NB4 (cell line): ENCODE measurements at regions not wholly inside any gene's neighbourhood (a gene's known extent, or its start where the extent isn't known, plus 50 kb on each side); places are given as distances from the start of the nearest gene placed in this dataset.
"Not testable (repeated sequence)": the region's sequence is repeated elsewhere in the genome, so short reads cannot be mapped to it uniquely, and the experiment has no call there.

Source experiments
- POLR2A ChIP-seq: IDR thresholded peaks from 2 replicates; pipeline ENCODE4 v1.6.1; 2011; ENCODE audit warnings: mild to moderate bottlenecking; ENCODE audit not compliant: insufficient read length; ENCODE audit errors: extremely low read depth
- TF ChIP-seq, protein P1 (sequence below): IDR thresholded peaks from one replicate; pipeline ENCODE4 v1.5.1; 2012; ENCODE audit warnings: low read depth, low read length

- not testable (repeated sequence) for TF ChIP-seq POLR2A
- TF ChIP-seq, protein P1, sequence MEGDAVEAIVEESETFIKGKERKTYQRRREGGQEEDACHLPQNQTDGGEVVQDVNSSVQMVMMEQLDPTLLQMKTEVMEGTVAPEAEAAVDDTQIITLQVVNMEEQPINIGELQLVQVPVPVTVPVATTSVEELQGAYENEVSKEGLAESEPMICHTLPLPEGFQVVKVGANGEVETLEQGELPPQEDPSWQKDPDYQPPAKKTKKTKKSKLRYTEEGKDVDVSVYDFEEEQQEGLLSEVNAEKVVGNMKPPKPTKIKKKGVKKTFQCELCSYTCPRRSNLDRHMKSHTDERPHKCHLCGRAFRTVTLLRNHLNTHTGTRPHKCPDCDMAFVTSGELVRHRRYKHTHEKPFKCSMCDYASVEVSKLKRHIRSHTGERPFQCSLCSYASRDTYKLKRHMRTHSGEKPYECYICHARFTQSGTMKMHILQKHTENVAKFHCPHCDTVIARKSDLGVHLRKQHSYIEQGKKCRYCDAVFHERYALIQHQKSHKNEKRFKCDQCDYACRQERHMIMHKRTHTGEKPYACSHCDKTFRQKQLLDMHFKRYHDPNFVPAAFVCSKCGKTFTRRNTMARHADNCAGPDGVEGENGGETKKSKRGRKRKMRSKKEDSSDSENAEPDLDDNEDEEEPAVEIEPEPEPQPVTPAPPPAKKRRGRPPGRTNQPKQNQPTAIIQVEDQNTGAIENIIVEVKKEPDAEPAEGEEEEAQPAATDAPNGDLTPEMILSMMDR: not testable (repeated sequence)
Measured at GRCh38 chr5:99730653-99731052, 801.8 kb upstream of the CHD1 start.
